ENCODE measurements at regions not wholly inside any gene's neighbourhood (a gene's known extent, or its start where the extent isn't known, plus 50 kb on each side); places are given as distances from the start of the nearest gene placed in this dataset.

GRCh38 chr4:126568652-126569570 lies 1063.8 kb upstream of the INTU start:
- DNase-seq: no peak
- TF ChIP-seq EZH2phosphoT487 (IDR thresholded peaks at IDR 0.05; ENCODE audit: insufficient read depth, low read depth) (no peak), EZH2 (IDR thresholded peaks at IDR 0.05; ENCODE audit: insufficient read depth, poor library complexity, severe bottlenecking) (no peak)
- 25 to 30% methylated on average over 7 of the region's 7 CpGs for WGBS, 2 experiments (ENCODE audit: low coverage in 1 of 2, low lambda C conversion rate in 2 of 2, missing lambda C conversion rate in 2 of 2)
- no peaks in the 10 kb centered on the region for H3K27me3 ChIP-seq (replicated peaks; ENCODE audit: insufficient read depth)
- no peaks in the 10 kb centered on the region for H3F3A ChIP-seq (ENCODE audit: insufficient read depth)
- no peak overlapping the region for H3K27ac ChIP-seq
- H3K9ac ChIP-seq: no peak overlapping the region
- H3K9me3 ChIP-seq (ENCODE audit: low read depth): no peaks in the 10 kb centered on the region
- no peaks in the 10 kb centered on the region for H4K20me1 ChIP-seq (ENCODE audit: insufficient read depth)
- no peak overlapping the region for H3K4me3 ChIP-seq
- no peaks in the 10 kb centered on the region for H3K4me1 ChIP-seq (ENCODE audit: insufficient read depth)
- H3K36me3 ChIP-seq (ENCODE audit: low read depth): no peaks in the 10 kb centered on the region
- in situ Hi-C loops (cut with MboI): no loop called here
- no peaks in the 10 kb centered on the region for H3K9me2 ChIP-seq (ENCODE audit: insufficient read depth)
- no peaks in the 10 kb centered on the region for H3K79me2 ChIP-seq (ENCODE audit: insufficient read depth)
- H3K4me2 ChIP-seq (ENCODE audit: unreplicated experiment): no peak overlapping the region
- H2AFZ ChIP-seq: peak overlapping the region; percentile 18

- WGBS, 2 experiments (ENCODE audit: low coverage in 1 of 2, low lambda C conversion rate in 2 of 2, missing lambda C conversion rate in 2 of 2): 85 to 86% methylated on average over 2 of the region's 2 CpGs
- in situ Hi-C loops (cut with MboI): no loop called here
These were observed 1060.5 kb upstream of the INTU start for GRCh38 chr4:126572264-126572663.

GRCh38 chr4:126582737-126583136 lies 1050.0 kb upstream of the INTU start:
- peak; percentile 4 for DNase-seq
- in situ Hi-C loops (cut with MboI): no loop called here
- 68 to 81% methylated on average over 2 of the region's 2 CpGs for WGBS, 2 experiments (ENCODE audit: low coverage in 1 of 2, low lambda C conversion rate in 2 of 2, missing lambda C conversion rate in 2 of 2)

More at GRCh38 chr4:126572264-126572663, 1060.5 kb upstream of the INTU start:
- no peak for DNase-seq
- Histone ChIP-seq H3K9me2 (ENCODE audit: insufficient read depth) (no peaks in the 10 kb centered on the region), H3F3A (ENCODE audit: insufficient read depth) (no peaks in the 10 kb centered on the region), H3K9ac (no peak overlapping the region), H3K79me2 (ENCODE audit: insufficient read depth) (no peaks in the 10 kb centered on the region), H2AFZ (no peak overlapping the region), H3K9me3 (ENCODE audit: low read depth) (no peaks in the 10 kb centered on the region), H3K4me3 (no peak overlapping the region), H3K27ac (no peak overlapping the region), H3K36me3 (ENCODE audit: low read depth) (no peaks in the 10 kb centered on the region), H3K4me2 (ENCODE audit: unreplicated experiment) (no peak overlapping the region), H3K27me3 (replicated peaks; ENCODE audit: insufficient read depth) (no peaks in the 10 kb centered on the region), H3K4me1 (ENCODE audit: insufficient read depth) (no peaks in the 10 kb centered on the region), H4K20me1 (ENCODE audit: insufficient read depth) (no peaks in the 10 kb centered on the region)
- no peak for TF ChIP-seq EZH2phosphoT487 (IDR thresholded peaks at IDR 0.05; ENCODE audit: insufficient read depth, low read depth)
- no peak for TF ChIP-seq EZH2 (IDR thresholded peaks at IDR 0.05; ENCODE audit: insufficient read depth, poor library complexity, severe bottlenecking)

DNA sequence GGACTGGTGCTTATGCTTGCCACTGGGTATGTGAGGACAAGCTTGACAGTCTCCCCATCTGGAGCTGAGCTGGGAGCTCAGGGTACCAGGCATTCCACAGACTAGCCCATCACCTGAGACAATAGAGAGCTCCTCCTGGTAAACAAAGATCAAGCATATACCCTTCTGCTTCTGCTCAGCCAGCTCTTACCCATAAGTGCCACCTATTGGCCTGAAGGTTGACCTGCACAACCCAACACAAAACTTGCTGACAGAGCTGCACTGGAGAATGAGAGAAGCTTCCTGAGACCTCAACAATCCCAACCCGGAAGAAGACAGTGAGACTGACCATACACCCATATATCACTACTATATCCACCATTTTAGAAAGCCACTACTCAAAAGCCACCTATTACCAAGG lies 1049.2 kb upstream of the INTU start:
- H3F3A ChIP-seq (ENCODE audit: insufficient read depth): no peaks in the 10 kb centered on the region
- no peaks in the 10 kb centered on the region for H3K36me3 ChIP-seq (ENCODE audit: low read depth)
- in situ Hi-C loops (cut with MboI): no loop called here
- H3K4me2 ChIP-seq (ENCODE audit: unreplicated experiment): no peak overlapping the region
- no peaks in the 10 kb centered on the region for H3K27me3 ChIP-seq (replicated peaks; ENCODE audit: insufficient read depth)
- no peaks in the 10 kb centered on the region for H3K9me2 ChIP-seq (ENCODE audit: insufficient read depth)
- TF ChIP-seq EZH2phosphoT487 (IDR thresholded peaks at IDR 0.05; ENCODE audit: insufficient read depth, low read depth): no peak
- no peak for TF ChIP-seq EZH2 (IDR thresholded peaks at IDR 0.05; ENCODE audit: insufficient read depth, poor library complexity, severe bottlenecking)
- DNase-seq: peak; percentile 33
- WGBS, 2 experiments (ENCODE audit: low coverage in 1 of 2, low lambda C conversion rate in 2 of 2, missing lambda C conversion rate in 2 of 2): 92 to 100% methylated on average over 1 of the region's 1 CpG
- no peak overlapping the region for H2AFZ ChIP-seq
- no peaks in the 10 kb centered on the region for H3K9me3 ChIP-seq (ENCODE audit: low read depth)
- no peaks in the 10 kb centered on the region for H3K4me1 ChIP-seq (ENCODE audit: insufficient read depth)
- no peak overlapping the region for H3K27ac ChIP-seq
- H4K20me1 ChIP-seq (ENCODE audit: insufficient read depth): no peaks in the 10 kb centered on the region
- H3K4me3 ChIP-seq: no peak overlapping the region
- H3K79me2 ChIP-seq (ENCODE audit: insufficient read depth): no peaks in the 10 kb centered on the region
- H3K9ac ChIP-seq: no peak overlapping the region

More at GRCh38 chr4:126582737-126583136, 1050.0 kb upstream of the INTU start:
- no peaks in the 10 kb centered on the region for H3K36me3 ChIP-seq (ENCODE audit: low read depth)
- no peak overlapping the region for H3K4me2 ChIP-seq (ENCODE audit: unreplicated experiment)
- no peak overlapping the region for H3K9ac ChIP-seq
- H3F3A ChIP-seq (ENCODE audit: insufficient read depth): no peaks in the 10 kb centered on the region
- H4K20me1 ChIP-seq (ENCODE audit: insufficient read depth): no peaks in the 10 kb centered on the region
- H2AFZ ChIP-seq: no peak overlapping the region
- H3K27me3 ChIP-seq (replicated peaks; ENCODE audit: insufficient read depth): no peaks in the 10 kb centered on the region
- no peak overlapping the region for H3K4me3 ChIP-seq
- H3K27ac ChIP-seq: no peak overlapping the region
- TF ChIP-seq EZH2phosphoT487 (IDR thresholded peaks at IDR 0.05; ENCODE audit: insufficient read depth, low read depth) (no peak), EZH2 (IDR thresholded peaks at IDR 0.05; ENCODE audit: insufficient read depth, poor library complexity, severe bottlenecking) (no peak)
- H3K9me3 ChIP-seq (ENCODE audit: low read depth): no peaks in the 10 kb centered on the region
- H3K4me1 ChIP-seq (ENCODE audit: insufficient read depth): no peaks in the 10 kb centered on the region
- H3K9me2 ChIP-seq (ENCODE audit: insufficient read depth): no peaks in the 10 kb centered on the region
- H3K79me2 ChIP-seq (ENCODE audit: insufficient read depth): no peaks in the 10 kb centered on the region

Measured in GM23248 (cell line).